ENCODE measurements at regions not wholly inside any gene's neighbourhood (a gene's known extent, or its start where the extent isn't known, plus 50 kb on each side); places are given as distances from the start of the nearest gene placed in this dataset.

DNA sequence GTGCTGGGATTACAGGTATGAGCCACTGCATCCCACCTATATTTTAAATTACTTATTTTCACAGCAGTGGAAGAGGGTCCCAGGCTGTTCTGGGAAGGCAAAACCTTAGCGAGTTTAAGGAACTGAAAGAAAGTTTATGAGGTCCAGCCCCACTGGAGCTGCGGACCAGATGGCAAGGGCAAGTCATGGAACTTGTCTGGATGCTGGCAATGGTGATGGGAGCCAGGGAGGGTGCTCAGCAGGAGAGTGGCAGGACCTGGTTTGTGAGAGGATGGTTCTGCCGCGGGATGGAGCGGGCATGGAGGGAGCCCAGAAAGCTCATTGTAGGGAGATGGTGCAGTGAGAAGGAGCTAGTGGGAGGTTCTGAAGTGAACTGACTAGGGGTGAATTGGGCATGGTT, 50.6 kb upstream of the SLC45A1 start:
- H3K9me3 ChIP-seq (ENCODE audit: low read length), result no peaks in the 10 kb centered on the region
- H3F3A ChIP-seq (ENCODE audit: insufficient read depth, low read length, poor library complexity, severe bottlenecking), result no peaks in the 10 kb centered on the region
- no peaks in the 10 kb centered on the region for H3K36me3 ChIP-seq (ENCODE audit: insufficient read depth, low read length)
- H3K79me2 ChIP-seq (replicated peaks; ENCODE audit: insufficient read depth, low read length), result no peaks in the 10 kb centered on the region
- H2AFZ ChIP-seq (ENCODE audit: low read depth, low read length), result no peak overlapping the region
- H3K4me3 ChIP-seq (ENCODE audit: low read length), result no peak overlapping the region
- no peak overlapping the region for H3K27ac ChIP-seq (ENCODE audit: low read length)
- no peak overlapping the region for H3K9ac ChIP-seq (ENCODE audit: low read length)
- TF ChIP-seq, protein P1, sequence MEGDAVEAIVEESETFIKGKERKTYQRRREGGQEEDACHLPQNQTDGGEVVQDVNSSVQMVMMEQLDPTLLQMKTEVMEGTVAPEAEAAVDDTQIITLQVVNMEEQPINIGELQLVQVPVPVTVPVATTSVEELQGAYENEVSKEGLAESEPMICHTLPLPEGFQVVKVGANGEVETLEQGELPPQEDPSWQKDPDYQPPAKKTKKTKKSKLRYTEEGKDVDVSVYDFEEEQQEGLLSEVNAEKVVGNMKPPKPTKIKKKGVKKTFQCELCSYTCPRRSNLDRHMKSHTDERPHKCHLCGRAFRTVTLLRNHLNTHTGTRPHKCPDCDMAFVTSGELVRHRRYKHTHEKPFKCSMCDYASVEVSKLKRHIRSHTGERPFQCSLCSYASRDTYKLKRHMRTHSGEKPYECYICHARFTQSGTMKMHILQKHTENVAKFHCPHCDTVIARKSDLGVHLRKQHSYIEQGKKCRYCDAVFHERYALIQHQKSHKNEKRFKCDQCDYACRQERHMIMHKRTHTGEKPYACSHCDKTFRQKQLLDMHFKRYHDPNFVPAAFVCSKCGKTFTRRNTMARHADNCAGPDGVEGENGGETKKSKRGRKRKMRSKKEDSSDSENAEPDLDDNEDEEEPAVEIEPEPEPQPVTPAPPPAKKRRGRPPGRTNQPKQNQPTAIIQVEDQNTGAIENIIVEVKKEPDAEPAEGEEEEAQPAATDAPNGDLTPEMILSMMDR (IDR thresholded peaks at IDR 0.05; ENCODE audit: poor library complexity, severe bottlenecking), result no peak
- TF ChIP-seq MXI1 (conservative IDR thresholded peaks at IDR 0.05; ENCODE audit: poor library complexity, severe bottlenecking) (no peak), TAF1 (IDR thresholded peaks at IDR 0.05; ENCODE audit: low read depth) (no peak), RAD21 (conservative IDR thresholded peaks at IDR 0.05) (no peak), EP300 (conservative IDR thresholded peaks at IDR 0.05; ENCODE audit: poor library complexity, severe bottlenecking) (no peak), EZH2 (IDR thresholded peaks at IDR 0.05; ENCODE audit: borderline replicate concordance, insufficient read depth, low read length, poor library complexity, severe bottlenecking) (no peak), SMC3 (conservative IDR thresholded peaks at IDR 0.05; ENCODE audit: poor library complexity) (no peak), POLR2AphosphoS5 (IDR thresholded peaks at IDR 0.05) (no peak)
- TF ChIP-seq, protein P2, sequence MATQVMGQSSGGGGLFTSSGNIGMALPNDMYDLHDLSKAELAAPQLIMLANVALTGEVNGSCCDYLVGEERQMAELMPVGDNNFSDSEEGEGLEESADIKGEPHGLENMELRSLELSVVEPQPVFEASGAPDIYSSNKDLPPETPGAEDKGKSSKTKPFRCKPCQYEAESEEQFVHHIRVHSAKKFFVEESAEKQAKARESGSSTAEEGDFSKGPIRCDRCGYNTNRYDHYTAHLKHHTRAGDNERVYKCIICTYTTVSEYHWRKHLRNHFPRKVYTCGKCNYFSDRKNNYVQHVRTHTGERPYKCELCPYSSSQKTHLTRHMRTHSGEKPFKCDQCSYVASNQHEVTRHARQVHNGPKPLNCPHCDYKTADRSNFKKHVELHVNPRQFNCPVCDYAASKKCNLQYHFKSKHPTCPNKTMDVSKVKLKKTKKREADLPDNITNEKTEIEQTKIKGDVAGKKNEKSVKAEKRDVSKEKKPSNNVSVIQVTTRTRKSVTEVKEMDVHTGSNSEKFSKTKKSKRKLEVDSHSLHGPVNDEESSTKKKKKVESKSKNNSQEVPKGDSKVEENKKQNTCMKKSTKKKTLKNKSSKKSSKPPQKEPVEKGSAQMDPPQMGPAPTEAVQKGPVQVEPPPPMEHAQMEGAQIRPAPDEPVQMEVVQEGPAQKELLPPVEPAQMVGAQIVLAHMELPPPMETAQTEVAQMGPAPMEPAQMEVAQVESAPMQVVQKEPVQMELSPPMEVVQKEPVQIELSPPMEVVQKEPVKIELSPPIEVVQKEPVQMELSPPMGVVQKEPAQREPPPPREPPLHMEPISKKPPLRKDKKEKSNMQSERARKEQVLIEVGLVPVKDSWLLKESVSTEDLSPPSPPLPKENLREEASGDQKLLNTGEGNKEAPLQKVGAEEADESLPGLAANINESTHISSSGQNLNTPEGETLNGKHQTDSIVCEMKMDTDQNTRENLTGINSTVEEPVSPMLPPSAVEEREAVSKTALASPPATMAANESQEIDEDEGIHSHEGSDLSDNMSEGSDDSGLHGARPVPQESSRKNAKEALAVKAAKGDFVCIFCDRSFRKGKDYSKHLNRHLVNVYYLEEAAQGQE (IDR thresholded peaks at IDR 0.05; ENCODE audit: borderline replicate concordance), result no peak
- no peak overlapping the region for H3K4me2 ChIP-seq (ENCODE audit: low read length)
- no peaks in the 10 kb centered on the region for H3K9me2 ChIP-seq (ENCODE audit: insufficient read depth, low read length)
- H3K27me3 ChIP-seq (ENCODE audit: insufficient read depth, low read depth, low read length), result no peaks in the 10 kb centered on the region
- no peaks in the 10 kb centered on the region for H4K20me1 ChIP-seq (ENCODE audit: insufficient read depth)

DNA sequence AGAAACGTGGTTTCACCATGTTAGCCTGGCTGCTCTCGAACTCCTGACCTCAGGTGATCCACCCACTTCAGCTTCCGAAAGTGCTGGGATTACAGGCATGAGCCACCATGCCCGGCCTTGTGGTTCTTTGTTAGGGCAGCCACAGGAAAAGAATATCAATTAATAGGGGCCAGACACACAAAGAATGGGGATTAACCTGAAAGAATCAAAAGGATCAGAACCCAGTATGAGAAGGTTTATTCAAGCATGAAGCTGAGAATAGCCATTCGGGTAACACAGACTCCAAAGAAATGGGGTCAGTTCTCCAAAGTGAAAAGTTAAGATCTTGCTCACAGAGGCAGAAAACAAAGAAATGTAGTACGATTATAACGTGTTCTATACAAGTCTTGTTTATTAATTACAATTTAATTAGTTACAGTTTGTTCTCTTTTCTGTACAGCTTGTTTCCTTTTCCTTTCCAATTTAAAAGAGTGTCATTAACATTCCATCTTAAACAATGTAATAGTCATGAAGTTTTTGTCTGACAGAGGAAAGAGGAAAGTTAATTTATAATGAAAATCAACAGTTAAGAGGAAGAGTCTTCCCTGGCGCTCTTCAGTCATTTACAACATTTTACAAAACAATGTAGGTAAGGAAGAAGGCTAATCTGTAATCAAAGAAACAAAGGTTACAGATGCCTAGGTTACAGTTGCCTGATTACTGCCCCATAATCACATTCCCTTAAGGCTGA, 51.3 kb upstream of the SLC45A1 start:
- no peaks in the 10 kb centered on the region for H3K79me2 ChIP-seq (replicated peaks; ENCODE audit: insufficient read depth, low read length)
- H3K9ac ChIP-seq (ENCODE audit: low read length), result no peak overlapping the region
- no peaks in the 10 kb centered on the region for H3K27me3 ChIP-seq (ENCODE audit: insufficient read depth, low read depth, low read length)
- no peak overlapping the region for H3K4me3 ChIP-seq (ENCODE audit: low read length)
- H3K4me2 ChIP-seq (ENCODE audit: low read length), result no peak overlapping the region
- no peaks in the 10 kb centered on the region for H4K20me1 ChIP-seq (ENCODE audit: insufficient read depth)
- H3F3A ChIP-seq (ENCODE audit: insufficient read depth, low read length, poor library complexity, severe bottlenecking), result no peaks in the 10 kb centered on the region
- no peak for TF ChIP-seq POLR2AphosphoS5 (IDR thresholded peaks at IDR 0.05)
- no peak for TF ChIP-seq TAF1 (IDR thresholded peaks at IDR 0.05; ENCODE audit: low read depth)
- no peak for TF ChIP-seq EZH2 (IDR thresholded peaks at IDR 0.05; ENCODE audit: borderline replicate concordance, insufficient read depth, low read length, poor library complexity, severe bottlenecking)
- no peak for TF ChIP-seq SMC3 (conservative IDR thresholded peaks at IDR 0.05; ENCODE audit: poor library complexity)
- no peak for TF ChIP-seq EP300 (conservative IDR thresholded peaks at IDR 0.05; ENCODE audit: poor library complexity, severe bottlenecking)
- no peak for TF ChIP-seq RAD21 (conservative IDR thresholded peaks at IDR 0.05)
- TF ChIP-seq, protein P2 (IDR thresholded peaks at IDR 0.05; ENCODE audit: borderline replicate concordance), result no peak
- TF ChIP-seq MXI1 (conservative IDR thresholded peaks at IDR 0.05; ENCODE audit: poor library complexity, severe bottlenecking), result no peak
- TF ChIP-seq, protein P1 (IDR thresholded peaks at IDR 0.05; ENCODE audit: poor library complexity, severe bottlenecking), result no peak
- H3K36me3 ChIP-seq (ENCODE audit: insufficient read depth, low read length), result no peaks in the 10 kb centered on the region
- H3K9me3 ChIP-seq (ENCODE audit: low read length), result no peaks in the 10 kb centered on the region
- no peaks in the 10 kb centered on the region for H3K9me2 ChIP-seq (ENCODE audit: insufficient read depth, low read length)
- no peak overlapping the region for H2AFZ ChIP-seq (ENCODE audit: low read depth, low read length)
- H3K27ac ChIP-seq (ENCODE audit: low read length), result no peak overlapping the region
